Epithelial cell of esophagus (primary cell): ENCODE measurements at regions not wholly inside any gene's neighbourhood (a gene's known extent, or its start where the extent isn't known, plus 50 kb on each side); places are given as distances from the start of the nearest gene placed in this dataset.

Experiments used
- DNase-seq: peaks from one replicate; pipeline ENCODE4 v3.0.0; 2010; ENCODE audit warnings: low read depth
- H3K4me3 ChIP-seq: 2 replicates; pipeline ENCODE4 v1.5.1; 2011; ENCODE audit warnings: mild to moderate bottlenecking, low read length, control low read depth
- CTCF ChIP-seq: IDR thresholded peaks from 2 replicates; pipeline ENCODE4 v1.5.1; 2011; ENCODE audit warnings: low read depth, mild to moderate bottlenecking, low read length, control low read depth, inconsistent platforms; ENCODE audit not compliant: insufficient read depth; ENCODE audit errors: missing control alignments

GRCh38 chr1:213669512-213669911, 318.3 kb upstream of the PROX1 start:
- TF ChIP-seq CTCF, result no peak
- no peak for DNase-seq
- no peak overlapping the region for H3K4me3 ChIP-seq

GRCh38 chr1:213669964-213670691, 317.6 kb upstream of the PROX1 start:
- no peak for TF ChIP-seq CTCF
- no peak overlapping the region for H3K4me3 ChIP-seq
- DNase-seq, result no peak

- TF ChIP-seq CTCF, result no peak
- H3K4me3 ChIP-seq, result no peak overlapping the region
- no peak for DNase-seq
Observed at GRCh38 chr1:213670692-213671023, 317.1 kb upstream of the PROX1 start.

- H3K4me3 ChIP-seq, result no peak overlapping the region
- DNase-seq, result no peak
- no peak for TF ChIP-seq CTCF
Observed at GRCh38 chr1:213675043-213675442, 312.7 kb upstream of the PROX1 start.

GRCh38 chr1:213676736-213677135, 311.0 kb upstream of the PROX1 start:
- no peak for TF ChIP-seq CTCF

GRCh38 chr1:213678348-213678747, 309.4 kb upstream of the PROX1 start:
- DNase-seq, result no peak
- no peak overlapping the region for H3K4me3 ChIP-seq
- no peak for TF ChIP-seq CTCF

More at GRCh38 chr1:213676736-213677135, 311.0 kb upstream of the PROX1 start:
- H3K4me3 ChIP-seq, result no peak overlapping the region
- no peak for DNase-seq

- no peak for TF ChIP-seq CTCF
- no peak overlapping the region for H3K4me3 ChIP-seq
- no peak for DNase-seq
Observed at GRCh38 chr1:213678753-213679152, 309.0 kb upstream of the PROX1 start.
